CD4-positive, alpha-beta T cell (primary cell): ENCODE measurements at regions not wholly inside any gene's neighbourhood (a gene's known extent, or its start where the extent isn't known, plus 50 kb on each side); places are given as distances from the start of the nearest gene placed in this dataset.

ENCODE experiments used
- ATAC-seq: fragments of 200-7000 bp; cut with Tn5 transposase; one replicate; pipeline ENCODE4 v1.10.0; 2022; ENCODE audit warnings: mild to moderate bottlenecking; ENCODE audit not compliant: poor library complexity
- CTCF ChIA-PET: fragments of 350-600 bp; sonication (Branson Sonifier 250); formaldehyde crosslinking; loops from one replicate; lab custom pipeline; 2021; ENCODE audit warnings: antibody characterized with exemption, inconsistent platforms; lab: Charles Lee
- POLR2A ChIA-PET: fragments of 350-600 bp; sonication (Branson Sonifier 250); formaldehyde crosslinking; loops from one replicate; lab custom pipeline; 2021; ENCODE audit warnings: antibody characterized with exemption, inconsistent platforms; lab: Charles Lee
- DNase-seq, 14 experiments: peaks; one replicate each; pipeline ENCODE4 v3.0.0-alpha.2; 2013 to 2020; ENCODE audit warnings: mixed read lengths in 2 of 14
- H3K27ac ChIP-seq, 2 donors: one replicate each; pipeline versions ENCODE4 v1.5.1 to v1.7.0; 2013; ENCODE audit warnings: low read length in 2 of 2, low read depth in 1 of 2, mild to moderate bottlenecking in 1 of 2
- H3K27me3 ChIP-seq, 2 experiments: 1 replicate in 1 of 2; 2 replicates in 1 of 2; pipeline versions ENCODE4 v1.6.1 to v1.7.0; 2013; ENCODE audit warnings: low read length in 2 of 2, control low read depth in 1 of 2, mild to moderate bottlenecking in 1 of 2, moderate library complexity in 1 of 2; ENCODE audit not compliant: insufficient read depth in 2 of 2, control insufficient read depth in 1 of 2
- H3K36me3 ChIP-seq: one replicate; pipeline ENCODE4 v1.6.1; 2013; ENCODE audit warnings: low read length, control low read depth; ENCODE audit not compliant: insufficient read depth
- H3K4me1 ChIP-seq: one replicate; pipeline ENCODE4 v1.6.1; 2013; ENCODE audit warnings: low read length, control low read depth; ENCODE audit not compliant: insufficient read depth
- H3K4me3 ChIP-seq: one replicate; pipeline ENCODE4 v1.5.1; 2013; ENCODE audit warnings: mild to moderate bottlenecking, low read length, moderate library complexity
- H3K9me3 ChIP-seq, 2 experiments: 1 replicate in 1 of 2; 2 replicates in 1 of 2; pipeline versions ENCODE4 v1.6.1 to v1.7.0; 2013; ENCODE audit warnings: low read length in 2 of 2, mild to moderate bottlenecking in 2 of 2, control low read depth in 1 of 2, moderate library complexity in 1 of 2; ENCODE audit not compliant: control insufficient read depth in 1 of 2, insufficient read depth in 1 of 2
- H3K27ac Mint-ChIP-seq: one replicate; pipeline ENCODE4 v1.8.0; 2020; ENCODE audit warnings: mixed read lengths
- H3K27me3 Mint-ChIP-seq: one replicate; pipeline ENCODE4 v1.8.0; 2021; ENCODE audit warnings: mixed read lengths
- H3K36me3 Mint-ChIP-seq: one replicate; pipeline ENCODE4 v1.8.0; 2021; ENCODE audit warnings: low read depth, mixed read lengths
- H3K4me1 Mint-ChIP-seq: one replicate; pipeline ENCODE4 v1.8.0; 2021; ENCODE audit warnings: low read depth, mixed read lengths
- H3K4me3 Mint-ChIP-seq: one replicate; pipeline ENCODE4 v1.8.0; 2020; ENCODE audit warnings: mild to moderate bottlenecking, mixed read lengths
- H3K9me3 Mint-ChIP-seq: one replicate; pipeline ENCODE4 v1.8.0; 2020; ENCODE audit warnings: mixed read lengths
- CTCF ChIP-seq: fragments of 200-600 bp; IDR thresholded peaks from one replicate; pipeline ENCODE4 v1.8.0; 2022; ENCODE audit warnings: antibody characterized with exemption, mild to moderate bottlenecking
- intact Hi-C, 2 experiments: fragments of 100-400 bp; cut with DNase I in 1 of 2; cut with micrococcal nuclease in 1 of 2; formaldehyde crosslinking; loops; one replicate each; pipeline versions ENCODE4 v1.15.1 to v1.9.0; 2023 to 2025; cut with DNase I, micrococcal nuclease

- Histone ChIP-seq H3K9me3 (no peaks in the 10 kb centered on the region), H3K4me3 (no peak overlapping the region), H3K4me1 (peaks cover 26% of the 10 kb centered on the region), H3K36me3 (no peaks in the 10 kb centered on the region), H3K27me3 (no peaks in the 10 kb centered on the region), H3K27ac (peak overlapping the region in 1 of 2 donors; percentile 82)
- ChIA-PET CTCF (interaction anchor here (1.2 kb wide), 1 partner anchor 111 kb away, joined by 5 read pairs; no protein-coding TSS in a partner anchor), POLR2A (interaction anchor here (1.6 kb wide), 1 partner anchor 110 kb away, joined by 4 read pairs; no protein-coding TSS in a partner anchor)
- Mint-ChIP-seq H3K27me3 (no peaks in the 10 kb centered on the region), H3K27ac (peak overlapping the region; percentile 82), H3K4me1 (peaks cover 17% of the 10 kb centered on the region), H3K4me3 (no peak overlapping the region), H3K9me3 (no peaks in the 10 kb centered on the region), H3K36me3 (no peaks in the 10 kb centered on the region)
- no peak for TF ChIP-seq CTCF
- ATAC-seq (no peak), DNase-seq (no peak)
- intact Hi-C loops = no loop called here
Observed at GRCh38 chr1:43034195-43034658, 75.6 kb upstream of the SLC2A1 start.

GRCh38 chr1:43031316-43032203 lies 72.9 kb upstream of the SLC2A1 start:
- intact Hi-C loops = no loop called here
- CTCF ChIA-PET = no interaction called here

GRCh38 chr1:43024905-43025304 lies 66.2 kb upstream of the SLC2A1 start:
- no peak overlapping the region for H3K27ac ChIP-seq
- no peaks in the 10 kb centered on the region for H3K36me3 ChIP-seq
- Mint-ChIP-seq H3K4me3 (no peak overlapping the region), H3K27me3 (no peaks in the 10 kb centered on the region), H3K9me3 (no peaks in the 10 kb centered on the region), H3K27ac (no peak overlapping the region), H3K4me1 (no peaks in the 10 kb centered on the region), H3K36me3 (no peaks in the 10 kb centered on the region)
- DNase-seq (no peak), ATAC-seq (no peak)
- intact Hi-C loops = no loop called here
- POLR2A ChIA-PET = no interaction called here
- no peak for TF ChIP-seq CTCF
- no peak overlapping the region for H3K4me3 ChIP-seq
- CTCF ChIA-PET = no interaction called here
- H3K4me1 ChIP-seq = no peaks in the 10 kb centered on the region
- no peaks in the 10 kb centered on the region for H3K9me3 ChIP-seq
- no peaks in the 10 kb centered on the region for H3K27me3 ChIP-seq

More at GRCh38 chr1:43031316-43032203, 72.9 kb upstream of the SLC2A1 start:
- Mint-ChIP-seq H3K9me3 (no peaks in the 10 kb centered on the region), H3K4me1 (peaks cover 14% of the 10 kb centered on the region), H3K4me3 (no peak overlapping the region), H3K36me3 (no peaks in the 10 kb centered on the region), H3K27ac (no peak overlapping the region), H3K27me3 (no peaks in the 10 kb centered on the region)
- Histone ChIP-seq H3K4me3 (no peak overlapping the region), H3K9me3 (no peaks in the 10 kb centered on the region), H3K36me3 (no peaks in the 10 kb centered on the region), H3K4me1 (peaks cover 26% of the 10 kb centered on the region), H3K27me3 (no peaks in the 10 kb centered on the region), H3K27ac (no peak overlapping the region)
- no peak for DNase-seq
- POLR2A ChIA-PET = no interaction called here
- ATAC-seq = no peak
- no peak for TF ChIP-seq CTCF
